ENCODE measurements at regions not wholly inside any gene's neighbourhood (a gene's known extent, or its start where the extent isn't known, plus 50 kb on each side); places are given as distances from the start of the nearest gene placed in this dataset.

- no peak for TF ChIP-seq CTCF (IDR thresholded peaks at IDR 0.05; ENCODE audit: low read length)
- TF ChIP-seq EZH2 (IDR thresholded peaks at IDR 0.05; ENCODE audit: borderline replicate concordance, low read length), result no peak
Observed at GRCh38 chr1:115411371-115412063, 73.5 kb upstream of the NGF start.

Measured in OCI-LY1 (cell line).